ENCODE measurements at regions not wholly inside any gene's neighbourhood (a gene's known extent, or its start where the extent isn't known, plus 50 kb on each side); places are given as distances from the start of the nearest gene placed in this dataset.
A peak's percentile ranks its signal among the peaks of the same experiment; 100 is the strongest.

- TF ChIP-seq CTCF (IDR thresholded peaks at IDR 0.05; ENCODE audit: low read depth, low read length) = no peak
- H3K4me3 ChIP-seq (replicated peaks in 1 of 2; ENCODE audit: low read depth in 2 of 2, low read length in 2 of 2) = no peak overlapping the region
- no peak for DNase-seq (ENCODE audit: low read depth in 2 of 2)
Measured at GRCh38 chrX:99348256-99348655, 1061.8 kb downstream of the PCDH19 start.

- TF ChIP-seq CTCF (IDR thresholded peaks at IDR 0.05; ENCODE audit: low read depth, low read length) = no peak
- DNase-seq (ENCODE audit: low read depth in 2 of 2) = no peak
- H3K4me3 ChIP-seq (replicated peaks in 1 of 2; ENCODE audit: low read depth in 2 of 2, low read length in 2 of 2) = no peak overlapping the region
Measured at GRCh38 chrX:99308302-99308701, 1101.8 kb downstream of the PCDH19 start.

GRCh38 chrX:99305573-99305972 lies 1104.5 kb downstream of the PCDH19 start:
- no peak for DNase-seq (ENCODE audit: low read depth in 2 of 2)
- TF ChIP-seq CTCF (IDR thresholded peaks at IDR 0.05; ENCODE audit: low read depth, low read length) = no peak
- H3K4me3 ChIP-seq (replicated peaks in 1 of 2; ENCODE audit: low read depth in 2 of 2, low read length in 2 of 2) = no peak overlapping the region

GRCh38 chrX:99301990-99302389 lies 1108.1 kb downstream of the PCDH19 start:
- no peak overlapping the region for H3K4me3 ChIP-seq (replicated peaks in 1 of 2; ENCODE audit: low read depth in 2 of 2, low read length in 2 of 2)
- peak; percentile 0 to 2 for DNase-seq (ENCODE audit: low read depth in 2 of 2)
- TF ChIP-seq CTCF (IDR thresholded peaks at IDR 0.05; ENCODE audit: low read depth, low read length) = no peak

- no peak for DNase-seq (ENCODE audit: low read depth in 2 of 2)
- TF ChIP-seq CTCF (IDR thresholded peaks at IDR 0.05; ENCODE audit: low read depth, low read length) = no peak
- no peak overlapping the region for H3K4me3 ChIP-seq (replicated peaks in 1 of 2; ENCODE audit: low read depth in 2 of 2, low read length in 2 of 2)
Measured at GRCh38 chrX:99271641-99272040, 1138.4 kb downstream of the PCDH19 start.

GRCh38 chrX:99266255-99266654 lies 1143.8 kb downstream of the PCDH19 start:
- TF ChIP-seq CTCF (IDR thresholded peaks at IDR 0.05; ENCODE audit: low read depth, low read length) = no peak
- no peak overlapping the region for H3K4me3 ChIP-seq (replicated peaks in 1 of 2; ENCODE audit: low read depth in 2 of 2, low read length in 2 of 2)
- DNase-seq (ENCODE audit: low read depth in 2 of 2) = no peak

- DNase-seq (ENCODE audit: low read depth in 2 of 2) = no peak
- TF ChIP-seq CTCF (IDR thresholded peaks at IDR 0.05; ENCODE audit: low read depth, low read length) = no peak
- no peak overlapping the region for H3K4me3 ChIP-seq (replicated peaks in 1 of 2; ENCODE audit: low read depth in 2 of 2, low read length in 2 of 2)
Measured at GRCh38 chrX:99248180-99248579, 1161.9 kb downstream of the PCDH19 start.
